Osteocyte (in vitro differentiated cells): ENCODE measurements at regions not wholly inside any gene's neighbourhood (a gene's known extent, or its start where the extent isn't known, plus 50 kb on each side); places are given as distances from the start of the nearest gene placed in this dataset.
"Not testable (repeated sequence)": the region's sequence is repeated elsewhere in the genome, so short reads cannot be mapped to it uniquely, and the experiment has no call there.

ENCODE experiments used
- DNase-seq: peaks from one replicate; pipeline ENCODE4 v3.0.0; 2021; ENCODE audit warnings: mixed read lengths; ENCODE audit not compliant: unreplicated experiment; ENCODE audit errors: extremely low spot score
- H3K27ac Mint-ChIP-seq: one replicate; pipeline ENCODE4 v1.8.0; 2021; ENCODE audit warnings: mild to moderate bottlenecking, mixed read lengths; ENCODE audit not compliant: unreplicated experiment
- H3K27me3 Mint-ChIP-seq: one replicate; pipeline ENCODE4 v1.8.0; 2021; ENCODE audit warnings: mixed read lengths; ENCODE audit not compliant: unreplicated experiment
- H3K36me3 Mint-ChIP-seq: one replicate; pipeline ENCODE4 v1.8.0; 2021; ENCODE audit warnings: mixed read lengths; ENCODE audit not compliant: unreplicated experiment
- H3K4me1 Mint-ChIP-seq: one replicate; pipeline ENCODE4 v1.8.0; 2021; ENCODE audit warnings: mixed read lengths; ENCODE audit not compliant: unreplicated experiment
- H3K4me3 Mint-ChIP-seq: one replicate; pipeline ENCODE4 v1.8.0; 2021; ENCODE audit warnings: mild to moderate bottlenecking, moderate library complexity, mixed read lengths; ENCODE audit not compliant: unreplicated experiment
- H3K9me3 Mint-ChIP-seq: one replicate; pipeline ENCODE4 v1.8.0; 2021; ENCODE audit warnings: mixed read lengths; ENCODE audit not compliant: unreplicated experiment
- CTCF ChIP-seq: fragments of 200-600 bp; sonication (generic); IDR thresholded peaks from 2 replicates; pipeline ENCODE4 v1.5.0; 2021; ENCODE audit warnings: antibody characterized with exemption, mild to moderate bottlenecking, moderate library complexity

GRCh38 chr16:29154676-29155121, 169.8 kb downstream of the LAT start:
- H3K27ac Mint-ChIP-seq, result peak overlapping the region; percentile 100
- TF ChIP-seq CTCF, result no peak
- peaks cover 47% of the 10 kb centered on the region for H3K4me1 Mint-ChIP-seq
- no peak for DNase-seq
- H3K9me3 Mint-ChIP-seq, result no peaks in the 10 kb centered on the region
- H3K27me3 Mint-ChIP-seq, result peaks cover 2% of the 10 kb centered on the region
- H3K36me3 Mint-ChIP-seq, result no peaks in the 10 kb centered on the region
- H3K4me3 Mint-ChIP-seq, result no peak overlapping the region

DNA sequence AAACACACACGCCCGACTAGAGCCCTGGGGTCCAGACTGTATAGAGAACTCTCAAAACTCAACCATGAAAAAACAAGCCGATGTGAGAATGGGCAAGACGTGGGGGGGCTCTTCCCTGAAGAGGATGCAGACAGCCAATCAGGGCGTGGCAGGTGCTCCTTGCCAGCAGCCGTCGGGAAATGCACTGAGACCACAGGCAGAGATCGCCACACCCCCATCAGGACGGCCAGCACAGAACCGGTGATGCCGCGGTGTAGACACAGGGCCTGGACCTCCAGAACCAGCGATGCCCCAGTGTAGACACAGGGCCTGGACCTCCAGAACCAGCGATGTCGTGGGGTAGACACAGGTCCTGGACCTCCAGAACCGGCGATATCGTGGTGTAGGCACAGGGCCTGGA, 169.2 kb downstream of the LAT start:
- Mint-ChIP-seq H3K36me3 (no peaks in the 10 kb centered on the region), H3K4me1 (peaks cover 43% of the 10 kb centered on the region), H3K27me3 (peaks cover 2% of the 10 kb centered on the region), H3K27ac (peak overlapping the region; percentile 72), H3K4me3 (no peak overlapping the region), H3K9me3 (no peaks in the 10 kb centered on the region)
- no peak for DNase-seq
- no peak for TF ChIP-seq CTCF

DNA sequence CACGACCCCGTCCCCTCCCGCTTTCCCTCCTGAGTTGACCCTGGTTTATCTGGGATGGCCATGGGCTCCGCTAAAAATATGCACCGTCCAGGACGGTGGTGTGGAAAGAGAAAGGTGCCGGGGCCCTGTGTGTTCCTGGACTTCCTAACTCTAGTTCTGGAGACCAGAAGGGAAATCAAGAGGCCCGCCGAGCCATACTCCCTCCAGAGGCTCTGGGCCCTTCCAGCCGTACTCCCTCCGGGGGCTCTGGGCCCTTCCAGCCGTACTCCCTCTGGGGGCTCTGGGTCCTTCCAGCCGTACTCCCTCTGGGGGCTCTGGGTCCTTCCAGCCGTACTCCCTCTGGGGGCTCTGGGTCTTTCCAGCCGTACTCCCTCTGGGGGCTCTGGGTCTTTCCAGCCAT, 168.5 kb downstream of the LAT start:
- H3K9me3 Mint-ChIP-seq, DNase-seq, H3K27me3 Mint-ChIP-seq, H3K27ac Mint-ChIP-seq, H3K36me3 Mint-ChIP-seq, H3K4me3 Mint-ChIP-seq: not testable (repeated sequence)
- H3K4me1 Mint-ChIP-seq, result peaks cover 41% of the 10 kb centered on the region

- not testable (repeated sequence) for H3K9me3 Mint-ChIP-seq, H3K27ac Mint-ChIP-seq, DNase-seq, H3K4me3 Mint-ChIP-seq, H3K36me3 Mint-ChIP-seq, H3K27me3 Mint-ChIP-seq
- H3K4me1 Mint-ChIP-seq, result peaks cover 35% of the 10 kb centered on the region
Observed at GRCh38 chr16:29152544-29153031, 167.7 kb downstream of the LAT start.

DNA sequence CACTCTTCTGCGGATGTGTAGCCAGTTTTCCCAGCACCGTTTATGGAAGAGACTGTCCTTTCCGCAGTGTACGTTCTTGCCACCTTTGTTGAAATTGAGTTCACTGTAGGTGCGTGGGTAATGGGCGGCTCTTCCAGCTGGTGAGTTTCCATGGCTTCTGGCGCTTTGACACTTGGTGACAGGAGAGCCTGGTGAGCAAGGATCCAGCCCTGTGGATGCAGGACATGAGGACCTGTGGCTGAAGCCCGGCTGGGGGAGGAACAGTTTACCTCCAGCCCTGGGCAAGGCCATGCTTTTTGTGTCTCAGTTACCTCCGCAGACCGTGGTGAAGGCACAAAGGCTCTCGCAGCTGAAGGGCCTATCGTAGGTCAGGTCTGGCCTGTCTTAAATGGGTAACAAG, 166.5 kb downstream of the LAT start:
- peaks cover 2% of the 10 kb centered on the region for H3K27me3 Mint-ChIP-seq
- no peak overlapping the region for H3K4me3 Mint-ChIP-seq
- no peak overlapping the region for H3K27ac Mint-ChIP-seq
- TF ChIP-seq CTCF, result no peak
- no peaks in the 10 kb centered on the region for H3K36me3 Mint-ChIP-seq
- no peaks in the 10 kb centered on the region for H3K9me3 Mint-ChIP-seq
- DNase-seq, result no peak
- H3K4me1 Mint-ChIP-seq, result peaks cover 23% of the 10 kb centered on the region

- not testable (repeated sequence) for H3K4me3 Mint-ChIP-seq, DNase-seq, H3K9me3 Mint-ChIP-seq, H3K27me3 Mint-ChIP-seq, H3K27ac Mint-ChIP-seq, H3K36me3 Mint-ChIP-seq
- peaks cover 12% of the 10 kb centered on the region for H3K4me1 Mint-ChIP-seq
Observed at GRCh38 chr16:29149912-29150311, 165.1 kb downstream of the LAT start.

GRCh38 chr16:29148867-29149272, 164.0 kb downstream of the LAT start:
- no peak for DNase-seq
- no peaks in the 10 kb centered on the region for H3K36me3 Mint-ChIP-seq
- peaks cover 2% of the 10 kb centered on the region for H3K4me1 Mint-ChIP-seq
- H3K27ac Mint-ChIP-seq, result no peak overlapping the region
- no peak for TF ChIP-seq CTCF
- H3K4me3 Mint-ChIP-seq, result no peak overlapping the region
- no peaks in the 10 kb centered on the region for H3K9me3 Mint-ChIP-seq
- peaks cover 2% of the 10 kb centered on the region for H3K27me3 Mint-ChIP-seq
